Jurkat, Clone E6-1 (cell line): ENCODE measurements at regions not wholly inside any gene's neighbourhood (a gene's known extent, or its start where the extent isn't known, plus 50 kb on each side); places are given as distances from the start of the nearest gene placed in this dataset.
"Not testable (repeated sequence)": the region's sequence is repeated elsewhere in the genome, so short reads cannot be mapped to it uniquely, and the experiment has no call there.

Experiments
- DNase-seq: peaks from one replicate; pipeline ENCODE4 v3.0.0-alpha.2; 2011; ENCODE audit warnings: low read depth, low spot score
- H3K4me3 ChIP-seq: 2 replicates; pipeline ENCODE4 v1.5.1; 2011; ENCODE audit warnings: mild to moderate bottlenecking, low read length, control low read depth, moderate library complexity

GRCh38 chrX:46375831-46376230 is 169.4 kb downstream of the ZNF674 start:
- DNase-seq = no peak
- H3K4me3 ChIP-seq = no peak overlapping the region

DNA sequence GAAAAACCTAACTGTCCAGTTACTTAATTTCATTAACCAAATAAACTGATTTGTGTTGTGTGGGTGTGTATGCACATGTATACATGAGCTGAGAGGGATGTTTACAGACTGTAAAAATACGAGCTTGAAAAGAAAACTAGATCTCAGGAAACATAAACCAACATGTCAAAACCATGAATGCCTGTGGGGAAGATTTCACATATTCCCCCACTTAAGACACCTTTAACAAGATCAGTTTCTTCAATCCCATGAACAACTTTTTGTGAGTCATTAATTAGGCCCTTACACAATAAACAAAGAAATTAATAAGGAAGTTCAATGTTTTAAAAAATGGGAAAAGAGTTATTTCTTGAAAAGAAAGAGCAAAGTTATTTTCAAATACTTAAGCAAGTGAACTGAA is 170.8 kb downstream of the ZNF674 start:
- DNase-seq = no peak
- no peak overlapping the region for H3K4me3 ChIP-seq

DNA sequence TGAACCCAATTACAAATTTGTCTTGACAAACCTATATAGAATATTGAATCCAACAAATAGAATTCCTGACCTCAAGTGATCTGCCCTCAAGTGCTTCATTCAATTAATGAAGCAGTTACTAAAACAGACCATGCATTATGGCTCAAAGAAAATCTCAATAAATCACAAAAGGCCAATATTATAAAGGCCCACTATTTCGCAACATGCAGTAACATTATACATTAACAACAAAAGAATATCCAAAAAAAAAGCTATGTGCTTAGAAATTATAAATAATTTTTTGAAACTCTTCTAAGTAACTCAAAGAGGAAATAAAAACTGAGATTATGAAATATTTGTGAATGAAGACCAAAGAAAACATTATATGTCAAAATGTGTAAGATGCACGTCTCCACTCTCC is 177.7 kb downstream of the ZNF674 start:
- H3K4me3 ChIP-seq = no peak overlapping the region

DNA sequence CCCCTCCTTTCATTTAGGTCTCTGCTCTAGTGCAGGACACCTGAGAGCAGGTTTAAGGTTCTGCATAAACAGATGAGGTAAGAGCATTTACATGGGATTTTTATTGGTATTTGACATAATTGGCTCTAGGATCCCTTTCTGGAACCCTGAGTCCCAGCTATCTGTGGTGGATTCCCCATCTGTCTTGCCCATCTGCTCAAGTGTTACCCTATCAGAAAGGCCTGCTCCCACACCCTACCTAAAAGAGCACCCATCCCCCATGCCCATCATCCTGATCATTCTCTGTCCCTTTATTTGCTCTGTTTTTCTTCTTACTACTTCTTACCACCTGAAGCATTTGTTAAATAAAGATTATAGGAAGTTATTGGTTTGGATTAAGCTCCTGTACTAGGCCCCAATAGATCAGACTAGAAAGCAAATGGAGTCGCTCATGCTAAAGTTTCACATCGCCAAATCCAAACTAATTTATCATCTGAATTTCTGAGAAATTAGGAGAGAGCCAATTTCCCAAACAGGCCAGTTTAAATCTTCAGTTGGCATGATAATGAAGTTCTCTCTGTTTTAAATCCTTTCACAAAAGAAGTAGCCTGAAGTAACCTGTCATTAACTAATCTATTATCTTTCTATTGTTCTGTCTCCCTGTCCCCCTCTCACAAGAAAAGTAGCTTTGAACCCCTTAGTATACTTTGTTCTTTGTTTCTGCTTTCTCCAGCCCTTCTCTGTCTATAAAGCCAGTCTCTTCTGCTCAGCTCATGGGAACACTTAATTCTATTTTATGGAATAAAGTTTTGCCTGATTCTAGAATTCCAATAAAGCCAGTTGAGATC is 178.6 kb downstream of the ZNF674 start:
- no peak overlapping the region for H3K4me3 ChIP-seq
- no peak for DNase-seq

More for the DNA sequence above, 177.7 kb downstream of the ZNF674 start:
- DNase-seq = no peak

DNA sequence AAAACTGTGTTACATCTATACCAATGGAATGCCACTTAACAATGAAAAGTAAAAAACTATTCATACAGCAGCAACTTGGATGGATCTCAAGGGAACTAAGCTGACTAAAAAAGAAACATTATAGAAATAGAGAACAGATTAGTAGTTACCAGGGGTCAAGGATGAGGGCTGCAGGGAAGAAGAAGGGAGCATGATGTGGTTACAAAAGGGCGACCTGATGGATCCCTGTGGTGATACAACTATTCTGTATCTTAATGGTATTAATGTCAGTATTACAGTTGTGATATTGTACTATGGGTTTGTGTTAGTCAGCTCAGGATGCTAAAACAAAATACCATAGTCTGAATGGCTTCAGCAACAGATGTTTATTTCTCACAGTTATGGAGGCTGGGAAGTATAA is 190.7 kb downstream of the ZNF674 start:
- H3K4me3 ChIP-seq = no peak overlapping the region
- DNase-seq = no peak

DNA sequence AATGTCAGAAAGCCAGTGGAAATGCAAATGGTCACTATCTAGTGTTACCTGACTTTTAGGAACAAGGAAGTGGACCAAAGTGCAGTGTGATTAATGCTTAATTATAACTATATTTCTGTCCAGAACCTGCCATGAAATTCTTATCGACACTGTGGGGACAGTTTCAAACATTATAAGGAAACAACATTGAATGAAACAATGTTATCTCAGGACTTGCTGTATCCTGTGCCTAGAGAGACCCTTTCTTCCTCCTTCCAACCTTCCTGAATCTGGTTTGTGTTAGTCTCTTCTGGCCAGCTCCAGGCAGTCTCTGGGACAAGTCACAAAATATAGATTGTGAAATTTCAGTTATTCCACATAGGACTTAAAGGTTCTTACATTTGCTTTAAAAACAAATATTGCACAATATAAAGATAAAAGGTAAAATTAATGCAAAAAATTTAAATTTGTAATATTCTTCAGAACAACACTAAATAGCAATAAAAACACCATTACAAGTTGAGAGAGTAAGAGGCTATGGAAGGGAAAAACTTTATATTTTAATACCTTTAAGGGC is 203.4 kb downstream of the ZNF674 start:
- H3K4me3 ChIP-seq = no peak overlapping the region
- DNase-seq = no peak

DNA sequence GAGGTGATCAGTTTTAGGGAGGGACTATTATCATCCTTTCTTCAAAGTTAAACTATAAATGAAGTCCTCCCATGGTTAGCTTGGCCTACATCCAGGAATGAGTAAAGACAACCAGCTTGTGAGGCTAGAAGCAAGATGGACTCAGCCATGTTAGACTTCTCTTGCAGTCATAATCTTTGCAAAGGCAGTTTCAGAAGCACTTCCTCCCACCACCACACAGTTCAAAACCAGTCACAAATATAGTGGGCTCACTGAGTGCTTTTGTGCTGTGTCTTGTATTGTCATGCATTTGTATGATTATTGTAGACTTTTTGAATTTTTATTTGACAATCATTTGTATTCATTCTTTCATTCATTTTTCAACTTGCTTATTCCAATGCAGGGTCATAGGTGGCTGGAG is 204.5 kb downstream of the ZNF674 start:
- no peak overlapping the region for H3K4me3 ChIP-seq

GRCh38 chrX:46333550-46333949 is 211.7 kb downstream of the ZNF674 start:
- no peak overlapping the region for H3K4me3 ChIP-seq
- DNase-seq = no peak

More for the DNA sequence above, 204.5 kb downstream of the ZNF674 start:
- no peak for DNase-seq

- H3K4me3 ChIP-seq = no peak overlapping the region
- DNase-seq = no peak
Observed at GRCh38 chrX:46330981-46331380, 214.2 kb downstream of the ZNF674 start.

DNA sequence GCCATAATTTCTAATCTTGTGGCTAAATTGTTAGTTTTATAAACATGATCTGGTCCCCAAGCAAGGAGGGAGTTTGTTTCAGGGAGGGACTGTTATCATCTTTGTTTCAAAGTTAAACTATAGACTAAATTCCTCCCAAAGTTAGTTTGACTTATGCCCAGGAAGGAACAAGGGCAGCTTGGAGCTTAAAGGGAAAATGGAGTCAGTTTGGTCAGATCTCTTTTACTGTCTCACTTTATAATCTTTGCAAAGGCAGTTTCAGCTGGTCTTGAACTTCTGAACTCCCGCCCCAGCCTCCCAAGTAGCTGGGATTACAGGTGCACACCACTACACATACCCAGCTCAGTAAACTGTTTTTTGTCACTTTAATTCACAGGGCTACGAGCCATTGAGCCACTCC is 214.7 kb downstream of the ZNF674 start:
- no peak for DNase-seq

GRCh38 chrX:46328133-46328532 is 217.1 kb downstream of the ZNF674 start:
- no peak overlapping the region for H3K4me3 ChIP-seq
- no peak for DNase-seq

More for the DNA sequence above, 214.7 kb downstream of the ZNF674 start:
- H3K4me3 ChIP-seq = no peak overlapping the region

DNA sequence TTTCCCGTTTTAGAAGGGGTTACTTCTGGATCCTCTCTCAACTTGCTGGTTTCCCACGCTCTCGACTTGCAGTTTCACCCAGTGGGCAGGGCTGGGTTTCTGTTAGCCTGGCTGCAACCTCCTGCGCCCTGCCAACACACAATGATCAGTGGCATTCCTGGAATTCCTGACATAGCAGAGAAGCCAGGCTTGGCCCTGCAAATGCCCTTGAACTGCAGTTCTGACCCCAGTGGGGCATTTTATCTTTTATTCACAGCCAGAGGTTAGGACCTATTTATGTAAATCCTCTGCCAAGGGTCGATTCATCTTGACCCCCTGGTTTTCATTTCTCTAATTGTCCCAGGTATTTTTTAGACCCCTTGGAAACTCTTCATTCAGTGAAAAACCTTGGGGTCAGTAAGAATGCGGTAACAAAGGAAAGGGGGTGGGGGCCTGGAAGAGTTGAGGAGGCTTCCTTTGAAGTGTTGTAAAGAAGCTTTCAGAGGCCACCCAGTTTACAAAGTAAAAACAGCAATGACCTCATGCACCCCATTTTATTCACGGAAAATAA is 217.6 kb downstream of the ZNF674 start:
- H3K4me3 ChIP-seq = no peak overlapping the region
- DNase-seq = no peak

DNA sequence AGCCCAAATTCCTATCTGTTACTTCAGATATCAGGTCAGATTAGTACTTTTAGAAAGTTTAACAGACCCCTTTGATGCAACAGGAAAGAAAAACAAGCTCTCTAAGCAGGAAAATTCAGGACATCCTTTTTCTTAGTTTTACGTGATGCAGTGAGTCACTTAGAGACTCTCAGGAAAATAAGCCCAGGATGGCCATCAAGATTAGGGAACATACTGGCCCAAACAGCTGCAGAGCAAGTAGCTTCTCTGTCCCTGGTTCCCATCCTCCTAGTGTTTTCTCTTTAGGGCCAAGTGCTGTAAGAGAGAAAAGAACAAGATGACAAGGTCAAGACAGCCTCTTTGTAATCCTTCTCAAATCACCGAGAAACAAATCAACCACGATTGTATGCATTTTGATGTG is 219.1 kb downstream of the ZNF674 start:
- H3K4me3 ChIP-seq = no peak overlapping the region

DNA sequence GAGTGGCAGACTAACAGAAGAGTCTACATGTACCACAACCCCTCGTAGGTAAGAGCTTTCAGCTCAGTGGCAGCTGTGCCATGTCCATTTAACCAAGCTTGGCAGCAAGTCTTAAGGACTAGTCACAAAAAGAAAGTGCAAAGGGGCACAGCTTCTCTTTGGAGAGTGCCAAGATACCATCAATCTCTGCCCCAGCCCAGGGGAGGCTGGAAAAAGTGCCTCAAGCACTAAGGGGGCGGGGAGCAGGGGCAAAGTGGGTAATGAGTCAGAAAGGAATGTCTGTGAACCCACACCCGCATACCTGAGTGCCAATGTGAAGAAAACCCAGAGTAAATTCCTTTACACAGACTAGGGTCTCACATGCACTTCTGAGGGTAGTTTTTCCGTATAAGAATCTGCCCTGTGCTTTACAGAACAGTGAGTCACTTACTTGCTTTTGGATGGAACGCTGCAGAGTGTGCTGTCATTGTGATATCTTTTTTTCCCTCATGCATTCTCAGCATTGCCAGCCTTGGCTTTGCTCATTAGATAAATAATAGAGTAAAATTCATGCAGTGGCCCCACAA is 219.8 kb downstream of the ZNF674 start:
- no peak overlapping the region for H3K4me3 ChIP-seq
- no peak for DNase-seq

More for the DNA sequence above, 219.1 kb downstream of the ZNF674 start:
- DNase-seq = no peak

GRCh38 chrX:46324166-46324565 is 221.1 kb downstream of the ZNF674 start:
- H3K4me3 ChIP-seq = no peak overlapping the region
- DNase-seq = no peak

- DNase-seq, H3K4me3 ChIP-seq: not testable (repeated sequence)
Observed at GRCh38 chrX:46322929-46323328, 222.3 kb downstream of the ZNF674 start.

GRCh38 chrX:46321676-46322075 is 223.5 kb downstream of the ZNF674 start:
- DNase-seq = no peak
- H3K4me3 ChIP-seq = no peak overlapping the region

DNA sequence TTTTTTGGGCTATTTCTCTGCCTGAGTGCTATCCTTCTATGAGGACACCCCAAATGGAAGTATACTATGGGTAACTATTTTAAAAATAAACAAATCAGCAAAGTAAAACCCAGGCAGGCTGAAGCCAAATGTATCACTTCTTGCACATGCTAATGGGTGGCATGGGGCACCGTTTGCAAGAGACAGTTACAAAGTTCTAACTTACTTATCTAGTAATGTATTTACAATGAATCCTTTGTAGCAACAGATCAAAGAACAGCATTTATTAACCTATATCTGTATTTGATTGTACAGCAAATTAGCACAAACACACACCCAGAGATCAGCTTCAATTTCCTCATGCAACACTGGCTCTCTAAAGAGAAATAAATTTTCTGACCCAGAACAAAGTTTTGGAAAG is 225.5 kb downstream of the ZNF674 start:
- DNase-seq = no peak
- no peak overlapping the region for H3K4me3 ChIP-seq

DNA sequence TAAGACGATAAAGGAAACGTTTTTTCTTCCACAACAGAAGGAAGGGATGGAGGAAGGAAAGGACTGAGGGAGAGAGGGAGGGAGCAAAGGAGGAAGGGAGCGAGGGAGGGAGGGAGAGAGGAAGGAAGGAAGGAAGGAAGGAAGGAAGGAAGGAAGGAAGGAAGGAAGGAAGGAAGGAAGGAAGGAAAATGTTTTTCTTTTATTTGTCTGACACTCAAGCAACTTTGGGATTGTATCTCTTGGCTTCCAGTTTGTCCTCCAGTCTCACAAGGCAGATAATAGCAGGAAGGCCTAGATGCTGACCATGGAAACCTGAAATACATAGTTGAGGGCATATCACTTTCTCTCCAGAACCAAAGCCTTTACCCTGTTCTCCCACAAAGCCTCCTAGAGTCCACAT is 226.7 kb downstream of the ZNF674 start:
- DNase-seq = no peak
- no peak overlapping the region for H3K4me3 ChIP-seq

GRCh38 chrX:46317163-46317562 is 228.1 kb downstream of the ZNF674 start:
- no peak overlapping the region for H3K4me3 ChIP-seq
- DNase-seq = no peak
